HG03039 (cell line): ENCODE measurements at regions not wholly inside any gene's neighbourhood (a gene's known extent, or its start where the extent isn't known, plus 50 kb on each side); places are given as distances from the start of the nearest gene placed in this dataset.

Source experiments
- ATAC-seq: cut with Tn5 transposase; IDR thresholded peaks from one replicate; pipeline ENCODE4 v1.9.1; 2021; ENCODE audit warnings: mild to moderate bottlenecking, moderate library complexity; ENCODE audit not compliant: unreplicated experiment

GRCh38 chr11:104369761-104370160, 205.8 kb upstream of the PDGFD start:
- no peak for ATAC-seq

- no peak for ATAC-seq
Measured at GRCh38 chr11:104366321-104366734, 202.4 kb upstream of the PDGFD start.

GRCh38 chr11:104365676-104366075, 201.7 kb upstream of the PDGFD start:
- no peak for ATAC-seq

GRCh38 chr11:104361975-104362374, 198.0 kb upstream of the PDGFD start:
- ATAC-seq, result no peak

GRCh38 chr11:104352036-104352435, 188.1 kb upstream of the PDGFD start:
- no peak for ATAC-seq

GRCh38 chr11:104343578-104343977, 179.6 kb upstream of the PDGFD start:
- ATAC-seq, result no peak

GRCh38 chr11:104340590-104340989, 176.6 kb upstream of the PDGFD start:
- ATAC-seq, result no peak

- ATAC-seq, result no peak
Measured at GRCh38 chr11:104339380-104339831, 175.5 kb upstream of the PDGFD start.

GRCh38 chr11:104338186-104338585, 174.2 kb upstream of the PDGFD start:
- ATAC-seq, result no peak

GRCh38 chr11:104337273-104337672, 173.3 kb upstream of the PDGFD start:
- no peak for ATAC-seq

- ATAC-seq, result peak; percentile 76
Measured at GRCh38 chr11:104333977-104334376, 170.0 kb upstream of the PDGFD start.

GRCh38 chr11:104332110-104332509, 168.2 kb upstream of the PDGFD start:
- no peak for ATAC-seq

- no peak for ATAC-seq
Measured at GRCh38 chr11:104329078-104329665, 165.2 kb upstream of the PDGFD start.

GRCh38 chr11:104328512-104328907, 164.6 kb upstream of the PDGFD start:
- ATAC-seq, result no peak

- ATAC-seq, result no peak
Measured at GRCh38 chr11:104327861-104328511, 164.0 kb upstream of the PDGFD start.

GRCh38 chr11:104325093-104325492, 161.1 kb upstream of the PDGFD start:
- ATAC-seq, result no peak

GRCh38 chr11:104324276-104324675, 160.3 kb upstream of the PDGFD start:
- ATAC-seq, result no peak

- no peak for ATAC-seq
Measured at GRCh38 chr11:104323841-104324240, 159.9 kb upstream of the PDGFD start.

- no peak for ATAC-seq
Measured at GRCh38 chr11:104322696-104323095, 158.7 kb upstream of the PDGFD start.

GRCh38 chr11:104320956-104321355, 157.0 kb upstream of the PDGFD start:
- ATAC-seq, result no peak

- no peak for ATAC-seq
Measured at GRCh38 chr11:104320097-104320496, 156.2 kb upstream of the PDGFD start.

- no peak for ATAC-seq
Measured at GRCh38 chr11:104319396-104319795, 155.4 kb upstream of the PDGFD start.
